ENCODE measurements at regions not wholly inside any gene's neighbourhood (a gene's known extent, or its start where the extent isn't known, plus 50 kb on each side); places are given as distances from the start of the nearest gene placed in this dataset.

DNA sequence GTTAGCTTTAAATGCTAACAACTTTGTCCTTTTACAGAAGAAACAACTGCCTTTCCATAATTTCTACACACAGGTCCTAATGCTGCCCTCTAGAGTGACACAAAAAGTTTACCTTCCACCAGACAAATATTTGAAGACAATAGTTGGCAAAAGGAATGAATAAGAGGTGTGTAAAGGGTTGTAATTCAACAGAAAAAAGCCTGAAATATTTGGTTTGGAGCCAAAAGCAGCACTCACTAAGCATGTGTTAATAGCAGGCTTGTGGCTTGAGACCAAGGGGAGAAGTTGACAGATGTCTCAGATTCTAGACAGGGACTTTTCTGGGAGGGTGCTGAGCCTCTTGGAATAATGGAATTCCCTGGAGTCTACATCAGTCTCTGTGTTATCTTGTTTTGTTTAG lies 156.2 kb upstream of the GALNT17 start:
- no peaks in the 10 kb centered on the region; the same call in 1 of the 2 replicates for H3K9me3 ChIP-seq (ENCODE audit: control insufficient read depth, insufficient read depth, low read length)
- no peak overlapping the region for H3K27ac ChIP-seq (ENCODE audit: low read length)
- no peaks in the 10 kb centered on the region for H3K27me3 ChIP-seq (ENCODE audit: control insufficient read depth, insufficient read depth, low read length)
- no peaks in the 10 kb centered on the region for H3K4me1 ChIP-seq (ENCODE audit: control insufficient read depth, insufficient read depth, low read length)
- no peak overlapping the region for H3K4me3 ChIP-seq (ENCODE audit: low read length)
- no peak for DNase-seq (ENCODE audit: low read depth, low spot score)
- H3K36me3 ChIP-seq (ENCODE audit: control insufficient read depth, insufficient read depth, low read length) = no peaks in the 10 kb centered on the region

DNA sequence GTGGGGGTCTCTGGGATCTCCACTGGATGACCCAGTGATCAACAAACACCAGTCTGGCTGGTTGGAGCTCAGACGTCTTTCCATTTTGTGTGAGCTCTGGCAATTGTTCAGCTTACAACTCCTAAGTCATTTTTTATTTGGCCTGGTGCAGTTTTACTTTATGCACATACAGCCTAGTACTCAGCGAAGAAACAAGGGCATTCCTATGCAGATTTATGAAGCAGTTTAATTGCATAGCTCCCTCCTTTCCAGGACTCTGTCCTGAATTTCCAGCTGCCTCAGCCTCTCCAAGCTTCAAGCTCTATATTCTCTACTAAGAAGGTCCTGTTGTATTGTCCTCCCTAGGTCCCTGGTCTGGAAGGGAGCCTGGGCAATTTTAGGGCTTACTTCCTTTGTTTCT lies 145.6 kb upstream of the GALNT17 start:
- no peaks in the 10 kb centered on the region for H3K9me3 ChIP-seq (ENCODE audit: control insufficient read depth, insufficient read depth, low read length)
- DNase-seq (ENCODE audit: low read depth, low spot score) = no peak
- H3K27me3 ChIP-seq (ENCODE audit: control insufficient read depth, insufficient read depth, low read length) = no peaks in the 10 kb centered on the region
- 0 out of 2 replicates have a peak, but pooled peaks cover 1% of the 10 kb centered on the region for H3K4me1 ChIP-seq (ENCODE audit: control insufficient read depth, insufficient read depth, low read length)
- no peak overlapping the region for H3K4me3 ChIP-seq (ENCODE audit: low read length)
- no CpG with 5 or more reads among the region's 2 CpGs for WGBS (ENCODE audit: insufficient coverage, insufficient read length)
- H3K36me3 ChIP-seq (ENCODE audit: control insufficient read depth, insufficient read depth, low read length) = no peaks in the 10 kb centered on the region
- no peak overlapping the region for H3K27ac ChIP-seq (ENCODE audit: low read length)

DNA sequence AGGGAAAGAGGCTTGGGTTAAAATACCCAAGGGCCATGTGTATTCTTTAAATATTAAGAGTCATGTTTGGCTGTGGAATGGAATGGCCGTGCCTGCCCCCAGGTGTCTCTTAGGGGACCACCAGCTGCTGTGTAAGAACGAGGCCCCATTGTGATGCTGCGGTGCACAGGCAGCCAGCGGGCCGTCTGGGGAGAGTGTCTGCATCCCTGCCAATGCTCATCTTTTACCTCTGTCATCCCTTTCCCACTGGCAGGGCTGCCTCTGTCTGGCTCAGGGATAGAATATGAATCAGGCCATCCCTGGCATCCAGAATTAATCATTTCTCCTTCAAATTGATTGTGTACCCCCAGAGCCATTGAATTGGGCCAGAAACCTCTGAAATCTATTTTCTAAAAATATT lies 137.8 kb upstream of the GALNT17 start:
- Histone ChIP-seq H3K4me3 (ENCODE audit: low read length) (no peak overlapping the region), H3K27me3 (ENCODE audit: control insufficient read depth, insufficient read depth, low read length) (no peaks in the 10 kb centered on the region), H3K36me3 (ENCODE audit: control insufficient read depth, insufficient read depth, low read length) (no peaks in the 10 kb centered on the region), H3K9me3 (ENCODE audit: control insufficient read depth, insufficient read depth, low read length) (no peaks in the 10 kb centered on the region), H3K4me1 (ENCODE audit: control insufficient read depth, insufficient read depth, low read length) (no peaks in the 10 kb centered on the region), H3K27ac (ENCODE audit: low read length) (no peak overlapping the region)
- DNase-seq (ENCODE audit: low read depth, low spot score) = no peak
- no CpG with 5 or more reads among the region's 5 CpGs for WGBS (ENCODE audit: insufficient coverage, insufficient read length)

DNA sequence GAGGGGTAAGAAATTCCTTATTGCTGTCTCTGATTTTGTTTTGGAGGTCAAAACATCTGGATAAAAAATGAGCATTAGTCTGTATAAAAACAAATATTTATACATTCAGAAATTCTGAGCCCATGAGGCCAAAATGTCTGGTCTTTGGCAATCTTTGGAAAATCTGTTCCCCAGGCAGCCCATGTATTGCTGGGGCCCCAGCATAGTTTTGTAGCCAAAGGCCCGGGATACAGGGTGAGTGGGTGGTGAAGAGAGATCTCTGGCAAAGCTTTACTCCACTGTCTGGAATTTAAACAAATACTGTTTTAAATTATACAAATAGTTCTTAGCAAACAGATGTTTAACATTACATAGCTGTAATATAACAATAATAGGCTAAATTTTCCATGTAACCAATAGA lies 134.7 kb upstream of the GALNT17 start:
- no peaks in the 10 kb centered on the region for H3K9me3 ChIP-seq (ENCODE audit: control insufficient read depth, insufficient read depth, low read length)
- WGBS (ENCODE audit: insufficient coverage, insufficient read length) = no CpG with 5 or more reads among the region's 1 CpG
- H3K27ac ChIP-seq (ENCODE audit: low read length) = no peak overlapping the region
- H3K27me3 ChIP-seq (ENCODE audit: control insufficient read depth, insufficient read depth, low read length) = no peaks in the 10 kb centered on the region
- H3K4me3 ChIP-seq (ENCODE audit: low read length) = no peak overlapping the region
- no peak for DNase-seq (ENCODE audit: low read depth, low spot score)
- no peaks in the 10 kb centered on the region for H3K36me3 ChIP-seq (ENCODE audit: control insufficient read depth, insufficient read depth, low read length)
- no peaks in the 10 kb centered on the region for H3K4me1 ChIP-seq (ENCODE audit: control insufficient read depth, insufficient read depth, low read length)

DNA sequence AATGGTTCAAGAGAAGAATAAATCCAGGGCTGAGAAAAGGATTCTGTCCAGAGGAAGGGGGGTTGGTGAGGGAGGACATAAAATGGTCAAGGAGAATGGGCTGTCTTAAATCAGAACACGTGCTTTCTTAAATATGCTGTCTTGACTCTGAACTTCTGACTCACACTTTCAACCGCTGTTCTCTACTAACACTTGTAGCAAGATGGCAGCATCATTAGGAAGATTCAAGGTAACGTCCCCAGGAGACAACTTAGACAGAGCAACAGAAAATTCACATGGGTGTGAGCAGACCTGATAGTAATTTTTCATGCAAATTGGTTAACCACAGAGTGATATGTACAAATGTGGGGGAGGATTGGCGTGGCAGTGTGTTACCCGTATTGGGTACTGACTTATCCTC lies 126.8 kb upstream of the GALNT17 start:
- no CpG with 5 or more reads among the region's 5 CpGs for WGBS (ENCODE audit: insufficient coverage, insufficient read length)
- Histone ChIP-seq H3K27ac (ENCODE audit: low read length) (no peak overlapping the region), H3K9me3 (ENCODE audit: control insufficient read depth, insufficient read depth, low read length) (no peaks in the 10 kb centered on the region), H3K36me3 (ENCODE audit: control insufficient read depth, insufficient read depth, low read length) (no peaks in the 10 kb centered on the region), H3K4me3 (ENCODE audit: low read length) (no peak overlapping the region), H3K27me3 (ENCODE audit: control insufficient read depth, insufficient read depth, low read length) (no peaks in the 10 kb centered on the region), H3K4me1 (ENCODE audit: control insufficient read depth, insufficient read depth, low read length) (no peaks in the 10 kb centered on the region)
- no peak for DNase-seq (ENCODE audit: low read depth, low spot score)

DNA sequence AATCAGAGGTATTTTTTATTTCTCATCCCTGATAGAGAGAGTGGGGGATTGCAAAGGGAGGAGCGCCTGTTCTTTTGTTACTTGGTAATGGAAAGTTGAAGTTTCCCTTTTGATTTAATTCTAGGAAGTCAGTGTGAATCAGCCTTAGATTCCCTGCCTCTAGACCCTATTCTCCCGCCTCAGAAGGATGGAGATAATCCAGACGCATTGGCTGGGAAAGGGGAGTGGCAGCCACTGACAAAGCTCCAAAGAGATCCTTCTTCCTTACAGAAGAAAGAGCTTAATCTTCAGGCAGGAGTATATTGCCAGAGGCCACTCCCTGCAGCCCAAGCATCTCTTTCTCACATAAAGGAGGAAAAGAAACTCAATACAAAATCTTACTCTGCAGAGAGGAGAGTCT lies 122.3 kb upstream of the GALNT17 start:
- Histone ChIP-seq H3K36me3 (ENCODE audit: control insufficient read depth, insufficient read depth, low read length) (no peaks in the 10 kb centered on the region), H3K9me3 (ENCODE audit: control insufficient read depth, insufficient read depth, low read length) (no peaks in the 10 kb centered on the region), H3K4me1 (ENCODE audit: control insufficient read depth, insufficient read depth, low read length) (no peaks in the 10 kb centered on the region), H3K27me3 (ENCODE audit: control insufficient read depth, insufficient read depth, low read length) (no peaks in the 10 kb centered on the region), H3K27ac (ENCODE audit: low read length) (no peak overlapping the region), H3K4me3 (ENCODE audit: low read length) (no peak overlapping the region)
- DNase-seq (ENCODE audit: low read depth, low spot score) = no peak
- whole genome bisulfite sequencing (ENCODE audit: insufficient coverage, insufficient read length) = no CpG with 5 or more reads among the region's 3 CpGs

DNA sequence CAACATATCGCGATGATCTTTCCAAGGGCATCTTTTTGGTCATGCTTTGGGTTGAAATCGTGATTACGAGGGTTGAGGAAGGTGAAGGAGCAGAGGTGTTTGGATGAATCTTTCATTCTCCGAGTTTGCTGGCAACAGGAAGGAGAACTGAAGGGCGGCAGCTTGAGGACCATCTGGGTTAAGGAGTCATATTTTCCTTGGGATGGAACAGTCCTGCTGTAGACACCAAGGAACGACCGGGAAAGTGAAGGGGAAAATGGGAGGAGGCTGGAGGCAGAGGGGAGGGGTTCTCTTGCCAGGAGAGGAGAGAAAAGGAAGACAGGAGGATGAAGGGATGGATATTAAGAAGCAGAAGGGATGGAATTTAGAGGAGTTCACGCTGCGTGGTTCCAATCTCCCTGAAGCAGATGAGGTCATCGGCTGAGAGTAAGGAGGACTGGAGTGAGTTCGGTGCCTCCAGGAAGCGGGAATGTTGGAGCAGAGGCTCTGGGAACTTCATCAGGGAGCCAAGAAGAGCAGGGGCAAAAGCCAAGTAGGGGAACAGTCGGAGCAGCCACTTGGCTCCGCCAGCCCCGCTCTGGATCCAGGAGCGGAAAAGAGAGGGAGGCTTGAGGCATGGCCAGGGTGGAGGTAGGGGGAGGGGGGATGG lies 116.6 kb upstream of the GALNT17 start:
- Histone ChIP-seq H3K9me3 (ENCODE audit: control insufficient read depth, insufficient read depth, low read length) (no peaks in the 10 kb centered on the region), H3K27ac (ENCODE audit: low read length) (no peak overlapping the region), H3K4me1 (ENCODE audit: control insufficient read depth, insufficient read depth, low read length) (no peaks in the 10 kb centered on the region; the same call in 1 of the 2 replicates), H3K27me3 (ENCODE audit: control insufficient read depth, insufficient read depth, low read length) (no peaks in the 10 kb centered on the region), H3K36me3 (ENCODE audit: control insufficient read depth, insufficient read depth, low read length) (no peaks in the 10 kb centered on the region), H3K4me3 (ENCODE audit: low read length) (no peak overlapping the region)
- 100% methylated on average over 2 of the region's 17 CpGs for WGBS (ENCODE audit: insufficient coverage, insufficient read length)
- DNase-seq (ENCODE audit: low read depth, low spot score) = no peak

DNA sequence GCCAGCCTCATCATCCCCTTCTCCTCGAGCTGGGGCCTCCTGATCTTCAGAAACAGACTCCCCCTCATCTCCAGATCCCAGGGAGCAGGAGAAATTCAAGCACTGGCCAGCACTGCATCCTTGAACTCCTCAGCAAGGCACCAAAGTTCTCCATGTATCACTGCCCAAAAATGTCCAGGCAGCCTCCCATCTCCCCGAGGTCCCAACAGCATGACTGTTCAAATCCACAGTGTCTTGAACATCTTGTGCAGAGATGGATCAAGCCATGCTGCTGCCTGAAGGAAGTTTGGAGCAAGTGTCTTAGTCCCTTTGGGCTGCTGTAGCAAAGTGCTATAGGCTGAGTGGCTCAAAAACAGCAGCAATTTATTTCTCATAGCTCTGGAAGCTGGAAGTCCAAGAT lies 115.5 kb upstream of the GALNT17 start:
- no peaks in the 10 kb centered on the region for H3K27me3 ChIP-seq (ENCODE audit: control insufficient read depth, insufficient read depth, low read length)
- DNase-seq (ENCODE audit: low read depth, low spot score) = no peak
- no peaks in the 10 kb centered on the region; the same call in 1 of the 2 replicates for H3K4me1 ChIP-seq (ENCODE audit: control insufficient read depth, insufficient read depth, low read length)
- WGBS (ENCODE audit: insufficient coverage, insufficient read length) = no CpG with 5 or more reads among the region's 2 CpGs
- no peak overlapping the region for H3K27ac ChIP-seq (ENCODE audit: low read length)
- H3K9me3 ChIP-seq (ENCODE audit: control insufficient read depth, insufficient read depth, low read length) = no peaks in the 10 kb centered on the region
- no peaks in the 10 kb centered on the region for H3K36me3 ChIP-seq (ENCODE audit: control insufficient read depth, insufficient read depth, low read length)
- no peak overlapping the region for H3K4me3 ChIP-seq (ENCODE audit: low read length)

DNA sequence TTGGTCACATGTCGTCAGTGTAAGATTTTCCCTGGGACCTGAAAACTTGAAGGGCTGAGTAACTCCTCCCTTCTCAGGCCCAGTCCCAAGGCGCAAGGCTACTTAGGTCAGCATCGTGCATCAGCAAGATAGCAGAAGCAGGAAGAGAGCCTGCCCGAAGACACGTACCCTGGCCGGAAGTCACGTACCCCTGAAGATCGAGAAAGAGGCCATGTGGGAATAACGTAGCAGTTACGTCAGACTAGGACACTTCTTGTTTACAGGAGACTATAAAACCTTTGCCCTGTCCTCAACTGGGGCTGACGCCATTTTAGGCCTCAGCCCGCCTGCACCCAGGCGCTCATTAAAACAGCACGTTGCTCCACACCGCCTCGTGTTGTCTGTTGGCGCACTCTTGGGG lies 114.3 kb upstream of the GALNT17 start:
- no CpG with 5 or more reads among the region's 17 CpGs for WGBS (ENCODE audit: insufficient coverage, insufficient read length)
- no peak overlapping the region for H3K27ac ChIP-seq (ENCODE audit: low read length)
- no peak overlapping the region for H3K4me3 ChIP-seq (ENCODE audit: low read length)
- H3K9me3 ChIP-seq (ENCODE audit: control insufficient read depth, insufficient read depth, low read length) = no peaks in the 10 kb centered on the region
- H3K4me1 ChIP-seq (ENCODE audit: control insufficient read depth, insufficient read depth, low read length) = no peaks in the 10 kb centered on the region; the same call in 1 of the 2 replicates
- no peaks in the 10 kb centered on the region for H3K27me3 ChIP-seq (ENCODE audit: control insufficient read depth, insufficient read depth, low read length)
- no peak for DNase-seq (ENCODE audit: low read depth, low spot score)
- no peaks in the 10 kb centered on the region for H3K36me3 ChIP-seq (ENCODE audit: control insufficient read depth, insufficient read depth, low read length)

DNA sequence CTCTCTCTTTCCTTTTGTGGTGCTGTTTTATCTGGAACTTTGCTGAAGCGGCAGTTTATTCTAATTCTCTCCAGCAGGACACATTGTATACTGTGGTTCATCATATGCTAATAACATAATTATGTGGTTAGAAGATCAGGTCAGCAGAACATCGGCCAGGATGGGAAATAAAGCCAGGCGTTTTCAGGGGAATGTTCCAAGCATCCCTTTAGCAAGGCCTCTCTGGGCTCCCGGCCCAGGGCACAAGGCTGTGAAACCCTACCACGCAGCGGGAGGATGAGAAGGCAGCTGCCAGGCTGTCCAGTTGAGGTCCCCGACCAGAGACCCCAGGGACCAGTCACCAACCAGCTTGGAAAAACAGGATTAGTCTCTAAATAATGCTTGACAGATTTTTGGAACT lies 112.2 kb upstream of the GALNT17 start:
- Histone ChIP-seq H3K9me3 (ENCODE audit: control insufficient read depth, insufficient read depth, low read length) (no peaks in the 10 kb centered on the region), H3K4me3 (ENCODE audit: low read length) (no peak overlapping the region), H3K27me3 (ENCODE audit: control insufficient read depth, insufficient read depth, low read length) (no peaks in the 10 kb centered on the region), H3K4me1 (ENCODE audit: control insufficient read depth, insufficient read depth, low read length) (no peaks in the 10 kb centered on the region; the same call in 1 of the 2 replicates), H3K27ac (ENCODE audit: low read length) (no peak overlapping the region), H3K36me3 (ENCODE audit: control insufficient read depth, insufficient read depth, low read length) (no peaks in the 10 kb centered on the region)
- WGBS (ENCODE audit: insufficient coverage, insufficient read length) = no CpG with 5 or more reads among the region's 7 CpGs
- no peak for DNase-seq (ENCODE audit: low read depth, low spot score)

DNA sequence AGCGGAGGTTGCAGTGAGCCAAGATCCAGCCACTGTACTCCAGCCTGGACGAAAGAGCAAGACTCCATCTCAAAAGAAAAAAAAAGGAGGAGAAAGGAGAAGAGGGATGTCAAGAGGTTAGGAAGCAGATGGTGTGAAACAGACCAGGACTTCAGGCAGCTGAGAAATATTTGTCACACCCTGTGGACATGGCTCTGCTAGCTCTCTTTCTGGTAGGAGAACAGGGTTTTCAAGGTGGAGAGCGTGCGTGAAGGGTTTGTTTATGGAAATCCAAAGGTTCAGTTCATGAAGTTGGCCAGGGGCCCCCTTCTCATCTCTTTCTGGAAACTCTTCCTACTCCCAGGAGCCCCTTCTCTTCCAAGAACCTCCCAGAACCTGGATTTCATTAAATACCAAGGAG lies 110.8 kb upstream of the GALNT17 start:
- Histone ChIP-seq H3K36me3 (ENCODE audit: control insufficient read depth, insufficient read depth, low read length) (no peaks in the 10 kb centered on the region), H3K4me1 (ENCODE audit: control insufficient read depth, insufficient read depth, low read length) (no peaks in the 10 kb centered on the region; the same call in 1 of the 2 replicates), H3K27me3 (ENCODE audit: control insufficient read depth, insufficient read depth, low read length) (no peaks in the 10 kb centered on the region), H3K27ac (ENCODE audit: low read length) (no peak overlapping the region), H3K9me3 (ENCODE audit: control insufficient read depth, insufficient read depth, low read length) (no peaks in the 10 kb centered on the region), H3K4me3 (ENCODE audit: low read length) (no peak overlapping the region)
- WGBS (ENCODE audit: insufficient coverage, insufficient read length) = no CpG with 5 or more reads among the region's 4 CpGs
- no peak for DNase-seq (ENCODE audit: low read depth, low spot score)

All from iPS DF 6.9 (cell line).